ENCODE measurements at regions not wholly inside any gene's neighbourhood (a gene's known extent, or its start where the extent isn't known, plus 50 kb on each side); places are given as distances from the start of the nearest gene placed in this dataset.
A peak's percentile ranks its signal among the peaks of the same experiment; 100 is the strongest.

DNA sequence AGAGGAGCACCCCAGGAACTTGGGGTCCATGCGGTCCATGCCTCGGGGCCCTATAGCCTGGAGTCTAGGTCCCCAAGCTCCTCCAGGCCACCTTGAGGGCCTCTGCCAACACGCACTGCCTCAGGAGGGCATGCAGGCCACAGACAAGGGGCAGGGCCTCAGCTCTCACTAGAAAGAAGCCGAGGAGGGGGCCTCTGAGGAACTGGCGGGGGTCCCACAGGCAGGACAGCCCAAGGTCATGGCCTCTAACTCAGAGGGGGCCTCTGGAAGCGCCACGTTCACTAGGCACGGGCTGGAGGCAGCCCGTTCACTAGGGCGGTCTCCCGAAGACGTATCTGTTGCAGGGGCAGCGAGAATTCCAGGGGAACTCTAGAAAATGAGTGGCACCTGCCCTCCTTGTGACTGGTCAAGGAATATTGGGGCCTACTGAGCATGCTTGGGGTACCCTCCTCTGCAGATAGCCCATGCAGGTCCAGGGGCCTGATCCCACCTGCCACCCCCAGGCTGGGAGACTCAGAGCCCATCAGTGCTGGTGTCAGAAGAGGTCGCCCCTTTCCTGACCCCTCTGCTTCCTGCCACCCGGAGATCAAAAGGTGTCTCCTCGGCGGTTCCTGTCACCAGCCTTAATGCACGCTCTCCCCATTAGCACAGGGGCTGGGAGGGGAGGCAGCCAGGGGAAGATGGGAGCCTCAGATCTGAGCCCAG lies 86.7 kb upstream of the RET start:
- Mint-ChIP-seq H3K4me3 (ENCODE audit: unreplicated experiment) (no peak overlapping the region), H3K36me3 (ENCODE audit: unreplicated experiment) (no peaks in the 10 kb centered on the region), H3K4me1 (ENCODE audit: unreplicated experiment) (no peaks in the 10 kb centered on the region), H3K9me3 (ENCODE audit: unreplicated experiment) (peaks cover 8% of the 10 kb centered on the region), H3K27ac (ENCODE audit: unreplicated experiment) (no peak overlapping the region), H3K27me3 (ENCODE audit: unreplicated experiment) (peaks cover 12% of the 10 kb centered on the region)
- TF ChIP-seq, protein P1, sequence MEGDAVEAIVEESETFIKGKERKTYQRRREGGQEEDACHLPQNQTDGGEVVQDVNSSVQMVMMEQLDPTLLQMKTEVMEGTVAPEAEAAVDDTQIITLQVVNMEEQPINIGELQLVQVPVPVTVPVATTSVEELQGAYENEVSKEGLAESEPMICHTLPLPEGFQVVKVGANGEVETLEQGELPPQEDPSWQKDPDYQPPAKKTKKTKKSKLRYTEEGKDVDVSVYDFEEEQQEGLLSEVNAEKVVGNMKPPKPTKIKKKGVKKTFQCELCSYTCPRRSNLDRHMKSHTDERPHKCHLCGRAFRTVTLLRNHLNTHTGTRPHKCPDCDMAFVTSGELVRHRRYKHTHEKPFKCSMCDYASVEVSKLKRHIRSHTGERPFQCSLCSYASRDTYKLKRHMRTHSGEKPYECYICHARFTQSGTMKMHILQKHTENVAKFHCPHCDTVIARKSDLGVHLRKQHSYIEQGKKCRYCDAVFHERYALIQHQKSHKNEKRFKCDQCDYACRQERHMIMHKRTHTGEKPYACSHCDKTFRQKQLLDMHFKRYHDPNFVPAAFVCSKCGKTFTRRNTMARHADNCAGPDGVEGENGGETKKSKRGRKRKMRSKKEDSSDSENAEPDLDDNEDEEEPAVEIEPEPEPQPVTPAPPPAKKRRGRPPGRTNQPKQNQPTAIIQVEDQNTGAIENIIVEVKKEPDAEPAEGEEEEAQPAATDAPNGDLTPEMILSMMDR (IDR thresholded peaks at IDR 0.05) = no peak
- no peak for DNase-seq (ENCODE audit: extremely low spot score, unreplicated experiment)

DNA sequence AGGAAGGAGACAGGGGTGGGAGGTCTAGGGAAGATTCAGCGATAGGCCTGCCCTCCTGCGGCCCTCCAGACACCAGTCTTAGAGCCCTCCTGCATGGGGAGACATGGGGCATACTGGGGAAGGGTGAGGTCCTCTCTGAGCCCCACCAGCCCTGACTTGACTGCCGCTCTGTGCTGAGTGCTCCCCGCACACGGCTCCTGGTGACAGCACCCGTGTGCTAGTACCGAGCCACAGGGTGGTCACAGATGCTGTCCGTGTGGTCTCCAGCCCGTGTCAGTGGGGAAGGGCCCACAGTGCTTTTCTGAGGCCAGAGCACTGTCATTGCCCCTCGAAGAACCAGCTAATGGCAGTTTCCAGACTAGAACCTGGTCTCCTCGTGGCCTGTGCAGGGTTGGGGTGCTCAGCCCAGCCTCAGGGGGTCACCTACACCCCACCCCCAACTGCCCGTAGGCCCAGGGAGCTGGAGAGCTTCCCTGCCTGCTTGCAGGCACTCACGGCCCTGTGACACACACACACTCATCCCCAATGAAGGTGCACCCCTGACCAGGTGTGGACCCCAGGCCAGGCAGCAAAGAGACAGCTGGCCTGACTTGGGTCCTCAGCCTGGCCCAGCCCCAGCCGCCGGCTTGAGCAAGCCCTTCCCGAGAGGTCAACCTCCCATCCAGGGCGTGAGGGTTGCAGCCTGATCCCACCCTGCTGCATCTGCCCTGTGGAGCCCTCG lies 86.0 kb upstream of the RET start:
- Mint-ChIP-seq H3K4me1 (ENCODE audit: unreplicated experiment) (no peaks in the 10 kb centered on the region), H3K36me3 (ENCODE audit: unreplicated experiment) (no peaks in the 10 kb centered on the region), H3K4me3 (ENCODE audit: unreplicated experiment) (no peak overlapping the region), H3K9me3 (ENCODE audit: unreplicated experiment) (peaks cover 8% of the 10 kb centered on the region), H3K27ac (ENCODE audit: unreplicated experiment) (no peak overlapping the region), H3K27me3 (ENCODE audit: unreplicated experiment) (peaks cover 12% of the 10 kb centered on the region)
- DNase-seq (ENCODE audit: extremely low spot score, unreplicated experiment) = peak; percentile 83
- TF ChIP-seq, protein P1 (IDR thresholded peaks at IDR 0.05) = no peak

DNA sequence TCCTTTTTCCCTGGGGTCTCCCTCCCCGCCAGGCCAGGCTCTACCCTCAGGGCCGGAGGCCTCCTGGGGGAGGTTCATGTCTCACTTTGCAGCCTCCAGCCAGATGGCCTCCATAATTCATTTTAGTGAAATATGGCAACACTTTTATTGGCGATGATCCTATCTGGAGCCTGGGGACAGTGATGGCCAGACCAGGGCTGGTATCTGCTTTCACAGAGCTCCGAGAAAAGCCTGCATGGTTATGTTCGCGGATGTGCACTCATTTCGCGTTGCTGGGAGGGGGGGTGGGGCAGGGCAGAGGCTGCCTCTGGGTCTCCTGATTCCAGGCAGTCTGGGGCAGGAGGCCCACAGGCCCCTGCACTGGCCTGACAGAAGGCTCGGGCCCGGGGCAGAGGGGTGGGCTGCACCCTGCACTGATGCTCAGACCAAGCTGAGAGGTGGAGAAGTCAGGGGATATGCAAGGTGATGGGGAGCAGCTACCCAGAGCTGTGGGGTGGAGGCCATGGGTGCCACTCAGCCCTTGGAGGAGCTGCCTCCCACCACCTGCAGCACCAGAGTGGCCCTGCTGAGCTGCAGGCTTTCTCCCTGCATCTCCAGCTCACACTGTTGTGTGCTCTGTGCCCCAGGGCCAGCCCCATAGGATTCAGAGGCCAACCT lies 85.3 kb upstream of the RET start:
- TF ChIP-seq, protein P1 (IDR thresholded peaks at IDR 0.05) = no peak
- Mint-ChIP-seq H3K4me3 (ENCODE audit: unreplicated experiment) (no peak overlapping the region), H3K9me3 (ENCODE audit: unreplicated experiment) (peaks cover 5% of the 10 kb centered on the region), H3K27me3 (ENCODE audit: unreplicated experiment) (peaks cover 12% of the 10 kb centered on the region), H3K27ac (ENCODE audit: unreplicated experiment) (no peak overlapping the region), H3K4me1 (ENCODE audit: unreplicated experiment) (no peaks in the 10 kb centered on the region), H3K36me3 (ENCODE audit: unreplicated experiment) (no peaks in the 10 kb centered on the region)
- DNase-seq (ENCODE audit: extremely low spot score, unreplicated experiment) = no peak

DNA sequence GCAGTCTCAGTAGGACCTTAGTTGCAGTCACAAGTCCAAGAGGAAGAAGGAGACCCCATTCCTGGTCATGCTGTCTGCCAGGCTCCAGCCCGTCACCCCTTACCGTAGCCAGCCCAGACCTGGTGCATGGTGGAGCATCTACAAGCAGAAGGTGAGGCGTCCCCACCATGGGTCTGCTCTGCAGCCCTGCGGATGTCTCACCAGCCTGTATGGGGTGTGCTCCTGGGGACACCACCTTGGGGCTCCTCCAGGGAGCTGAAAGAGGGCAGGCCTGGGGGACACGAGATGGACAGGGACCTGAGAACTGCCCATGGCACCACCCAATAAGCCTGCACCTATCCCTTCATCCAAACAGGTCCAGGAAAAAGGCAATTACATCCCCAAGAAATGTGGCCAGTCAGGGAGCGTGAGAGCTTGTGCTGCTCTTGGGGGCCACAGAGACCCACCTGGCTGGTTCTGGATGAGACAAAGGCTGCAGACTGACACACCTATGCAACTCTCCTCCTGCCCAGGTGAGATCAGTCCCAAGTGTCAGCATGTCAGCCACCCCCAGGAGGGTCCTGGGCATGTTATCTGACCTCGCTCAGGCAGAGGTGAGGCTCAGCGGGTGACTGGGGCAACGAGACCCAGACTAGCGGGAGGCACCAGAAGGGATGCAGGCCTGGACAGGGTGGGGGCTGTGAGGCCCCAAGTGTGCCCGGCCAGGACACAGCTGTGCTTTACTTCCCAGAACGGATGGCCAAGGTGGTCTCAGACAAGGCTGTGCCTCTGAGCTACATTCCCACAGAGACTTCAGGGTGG lies 84.5 kb upstream of the RET start:
- Mint-ChIP-seq H3K4me1 (ENCODE audit: unreplicated experiment) (no peaks in the 10 kb centered on the region), H3K4me3 (ENCODE audit: unreplicated experiment) (no peak overlapping the region), H3K27ac (ENCODE audit: unreplicated experiment) (no peak overlapping the region), H3K36me3 (ENCODE audit: unreplicated experiment) (no peaks in the 10 kb centered on the region), H3K9me3 (ENCODE audit: unreplicated experiment) (no peaks in the 10 kb centered on the region), H3K27me3 (ENCODE audit: unreplicated experiment) (peaks cover 12% of the 10 kb centered on the region)
- no peak for DNase-seq (ENCODE audit: extremely low spot score, unreplicated experiment)
- TF ChIP-seq, protein P1 (IDR thresholded peaks at IDR 0.05) = no peak
